Gastrocnemius medialis (tissue), 4 donors: ENCODE measurements at regions not wholly inside any gene's neighbourhood (a gene's known extent, or its start where the extent isn't known, plus 50 kb on each side); places are given as distances from the start of the nearest gene placed in this dataset.

Experiments
- ATAC-seq, 2 donors: fragments of 150-250 bp; one replicate each; pipeline ENCODE4 v1.9.1; 2016
- DNase-seq, 2 donors: peaks; one replicate each; pipeline ENCODE4 v3.0.0-alpha.2; 2019
- H3K27ac ChIP-seq, 4 donors: fragments of 200-600 bp; sonication (generic); 1 replicate in 1 of 4; 2 replicates in 3 of 4; pipeline ENCODE4 v1.5.1; 2016 to 2018; ENCODE audit warnings: mild to moderate bottlenecking in 2 of 4, moderate library complexity in 1 of 4
- H3K27me3 ChIP-seq, 3 donors: fragments of 200-600 bp; sonication (generic) in 2 of 3; 1 replicate in 1 of 3; 2 replicates in 2 of 3; pipeline versions ENCODE4 v1.5.1 to v1.6.0; 2016 to 2019; ENCODE audit warnings: mild to moderate bottlenecking in 1 of 3, moderate library complexity in 1 of 3
- H3K36me3 ChIP-seq, 2 donors: fragments of 200-600 bp; sonication (generic) in 1 of 2; one replicate each; pipeline ENCODE4 v1.5.1; 2017 to 2018
- H3K4me1 ChIP-seq, 2 donors: fragments of 200-600 bp; sonication (generic) in 1 of 2; one replicate each; pipeline ENCODE4 v1.5.1; 2016 to 2017; ENCODE audit warnings: mild to moderate bottlenecking in 2 of 2
- H3K4me3 ChIP-seq, 4 donors: fragments of 200-600 bp; sonication (generic) in 3 of 4; 1 replicate in 1 of 4; 2 replicates in 3 of 4; pipeline ENCODE4 v1.5.1; 2016 to 2019; ENCODE audit warnings: mild to moderate bottlenecking in 2 of 4
- H3K9me3 ChIP-seq, 3 donors: fragments of 200-600 bp; sonication (generic) in 2 of 3; 1 replicate in 1 of 3; 2 replicates in 2 of 3; pipeline ENCODE4 v1.5.1; 2016 to 2019
- POLR2A ChIP-seq, 2 donors: fragments of 450-650 bp; IDR thresholded peaks; one replicate each; pipeline ENCODE4 v1.6.1; 2017; ENCODE audit warnings: antibody characterized with exemption in 2 of 2, mild to moderate bottlenecking in 2 of 2, moderate library complexity in 2 of 2
- in situ Hi-C, 4 donors: fragments of 200-750 bp; cut with MboI; loops; one replicate each; pipeline versions ENCODE4 v1.15.0 to v1.8.0; 2017; ENCODE audit warnings: low sequenced_read_pairs in 4 of 4
- intact Hi-C: fragments of 100-400 bp; cut with DNase I; formaldehyde crosslinking; loops from one replicate; pipeline ENCODE4 v1.15.1; 2023; ENCODE audit warnings: low total_unique reads
- TF ChIP-seq, protein P1 (sequence below), 5 experiments: fragments of 450-650 bp in 3 of 5; fragments of 200-600 bp in 2 of 5; sonication (generic) in 2 of 5; IDR thresholded peaks in 4 of 5; conservative IDR thresholded peaks in 1 of 5; 1 replicate in 4 of 5; 2 replicates in 1 of 5; pipeline ENCODE4 v1.5.1; 2016 to 2019; ENCODE audit warnings: antibody characterized with exemption in 5 of 5, mild to moderate bottlenecking in 3 of 5, moderate library complexity in 3 of 5

DNA sequence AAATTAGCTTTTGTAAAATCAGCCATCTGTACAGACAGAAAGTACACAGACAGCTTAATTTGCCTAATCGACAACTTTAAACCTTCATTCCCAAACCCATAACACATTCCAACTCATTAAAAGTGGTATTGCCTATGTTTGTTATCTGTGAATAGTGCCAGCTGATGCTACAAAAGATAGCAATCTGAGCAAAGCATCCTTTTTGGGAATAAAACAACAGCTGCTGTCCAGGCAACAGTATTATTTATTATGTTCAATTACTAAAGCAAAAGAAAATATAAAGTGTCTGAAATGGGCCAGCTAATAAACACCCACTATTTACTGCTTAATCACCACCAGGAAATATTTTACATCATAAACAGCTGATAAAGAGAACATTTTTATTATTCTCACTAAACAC, 134.8 kb upstream of the ABI3BP start:
- ATAC-seq = no peak
- no peaks in the 10 kb centered on the region for H3K27me3 ChIP-seq
- H3K4me1 ChIP-seq = no peaks in the 10 kb centered on the region
- no peak for DNase-seq
- intact Hi-C loops = no loop called here
- no peak overlapping the region for H3K27ac ChIP-seq
- no peaks in the 10 kb centered on the region for H3K36me3 ChIP-seq
- TF ChIP-seq POLR2A (IDR thresholded peaks at IDR 0.05) = no peak
- TF ChIP-seq, protein P1, sequence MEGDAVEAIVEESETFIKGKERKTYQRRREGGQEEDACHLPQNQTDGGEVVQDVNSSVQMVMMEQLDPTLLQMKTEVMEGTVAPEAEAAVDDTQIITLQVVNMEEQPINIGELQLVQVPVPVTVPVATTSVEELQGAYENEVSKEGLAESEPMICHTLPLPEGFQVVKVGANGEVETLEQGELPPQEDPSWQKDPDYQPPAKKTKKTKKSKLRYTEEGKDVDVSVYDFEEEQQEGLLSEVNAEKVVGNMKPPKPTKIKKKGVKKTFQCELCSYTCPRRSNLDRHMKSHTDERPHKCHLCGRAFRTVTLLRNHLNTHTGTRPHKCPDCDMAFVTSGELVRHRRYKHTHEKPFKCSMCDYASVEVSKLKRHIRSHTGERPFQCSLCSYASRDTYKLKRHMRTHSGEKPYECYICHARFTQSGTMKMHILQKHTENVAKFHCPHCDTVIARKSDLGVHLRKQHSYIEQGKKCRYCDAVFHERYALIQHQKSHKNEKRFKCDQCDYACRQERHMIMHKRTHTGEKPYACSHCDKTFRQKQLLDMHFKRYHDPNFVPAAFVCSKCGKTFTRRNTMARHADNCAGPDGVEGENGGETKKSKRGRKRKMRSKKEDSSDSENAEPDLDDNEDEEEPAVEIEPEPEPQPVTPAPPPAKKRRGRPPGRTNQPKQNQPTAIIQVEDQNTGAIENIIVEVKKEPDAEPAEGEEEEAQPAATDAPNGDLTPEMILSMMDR (IDR thresholded peaks at IDR 0.05 in 4 of 5, conservative IDR thresholded peaks at IDR 0.05 in 1 of 5) = no peak
- in situ Hi-C loops = no loop called here
- no peaks in the 10 kb centered on the region for H3K9me3 ChIP-seq
- no peak overlapping the region for H3K4me3 ChIP-seq

DNA sequence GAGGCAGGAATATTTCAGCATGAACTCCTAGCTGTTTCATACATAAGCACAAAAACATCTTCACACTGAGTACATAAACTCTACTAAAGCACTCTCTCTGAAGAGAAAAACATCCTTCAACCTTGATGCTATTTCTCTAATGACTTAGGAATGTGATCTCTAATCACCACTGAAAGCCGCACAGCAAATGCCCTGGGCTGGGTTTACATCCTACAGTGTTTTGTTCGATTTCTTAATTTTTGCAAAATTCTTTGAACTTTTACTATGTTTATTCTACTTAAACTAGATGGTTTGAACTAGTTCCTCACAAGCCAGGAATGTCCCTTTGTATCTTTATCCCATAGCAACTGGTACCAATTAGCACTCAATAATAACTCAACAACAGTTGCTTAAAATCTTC, 130.9 kb upstream of the ABI3BP start:
- DNase-seq = no peak
- Histone ChIP-seq H3K36me3 (no peaks in the 10 kb centered on the region), H3K27me3 (no peaks in the 10 kb centered on the region), H3K4me1 (no peaks in the 10 kb centered on the region), H3K4me3 (no peak overlapping the region), H3K9me3 (no peaks in the 10 kb centered on the region), H3K27ac (no peak overlapping the region)
- intact Hi-C loops (no loop called here), in situ Hi-C loops (no loop called here)
- TF ChIP-seq, protein P1 (IDR thresholded peaks at IDR 0.05 in 4 of 5, conservative IDR thresholded peaks at IDR 0.05 in 1 of 5) = no peak
- TF ChIP-seq POLR2A (IDR thresholded peaks at IDR 0.05) = no peak
- ATAC-seq = no peak

DNA sequence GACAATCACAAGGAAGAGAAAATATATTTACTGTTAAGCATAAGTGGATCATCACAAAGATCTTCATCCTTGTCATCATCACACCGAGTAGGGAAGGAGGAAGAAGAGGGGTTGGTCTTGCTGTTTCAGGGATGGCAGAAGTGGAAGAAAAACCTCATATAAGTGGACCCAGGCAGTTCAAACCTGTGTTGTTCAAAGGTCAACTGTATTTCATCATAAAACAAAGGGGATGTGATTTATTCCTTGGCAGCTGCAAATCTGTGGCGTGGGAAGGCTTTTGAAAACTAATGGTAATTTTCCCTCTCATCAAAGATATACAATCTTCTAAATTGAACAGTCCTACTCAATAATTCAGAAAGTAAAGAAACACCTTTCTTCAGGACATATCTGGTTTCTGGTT, 129.9 kb upstream of the ABI3BP start:
- no peak overlapping the region for H3K4me3 ChIP-seq
- H3K27me3 ChIP-seq = no peaks in the 10 kb centered on the region
- in situ Hi-C loops = no loop called here
- intact Hi-C loops = no loop called here
- TF ChIP-seq, protein P1 (IDR thresholded peaks at IDR 0.05 in 4 of 5, conservative IDR thresholded peaks at IDR 0.05 in 1 of 5) = no peak
- no peak for TF ChIP-seq POLR2A (IDR thresholded peaks at IDR 0.05)
- no peaks in the 10 kb centered on the region for H3K36me3 ChIP-seq
- no peak overlapping the region for H3K27ac ChIP-seq
- no peaks in the 10 kb centered on the region for H3K4me1 ChIP-seq
- ATAC-seq (no peak), DNase-seq (no peak)
- no peaks in the 10 kb centered on the region for H3K9me3 ChIP-seq

DNA sequence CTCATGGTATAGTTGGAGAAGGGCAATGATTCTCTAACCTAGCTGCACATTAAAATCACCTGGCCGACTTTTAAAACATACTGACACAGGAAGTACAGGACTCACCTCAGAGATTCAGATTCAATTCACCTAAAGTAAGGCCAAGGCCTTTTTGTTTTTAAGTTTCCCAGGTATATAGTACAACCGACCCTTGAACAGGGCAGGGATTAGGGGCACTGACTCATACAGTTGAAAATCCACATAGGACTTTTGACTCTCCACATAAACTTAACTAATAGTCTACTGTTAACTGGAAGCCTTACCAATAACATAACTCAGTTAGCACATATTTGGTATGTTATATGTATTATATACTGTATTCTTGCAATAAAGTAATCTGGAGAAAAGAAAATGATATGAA, 129.5 kb upstream of the ABI3BP start:
- DNase-seq = no peak
- Histone ChIP-seq H3K4me1 (no peaks in the 10 kb centered on the region), H3K4me3 (no peak overlapping the region), H3K36me3 (no peaks in the 10 kb centered on the region), H3K27ac (no peak overlapping the region), H3K27me3 (no peaks in the 10 kb centered on the region), H3K9me3 (no peaks in the 10 kb centered on the region)
- ATAC-seq = no peak
- TF ChIP-seq, protein P1 (IDR thresholded peaks at IDR 0.05 in 4 of 5, conservative IDR thresholded peaks at IDR 0.05 in 1 of 5) = no peak
- intact Hi-C loops = no loop called here
- in situ Hi-C loops = no loop called here

DNA sequence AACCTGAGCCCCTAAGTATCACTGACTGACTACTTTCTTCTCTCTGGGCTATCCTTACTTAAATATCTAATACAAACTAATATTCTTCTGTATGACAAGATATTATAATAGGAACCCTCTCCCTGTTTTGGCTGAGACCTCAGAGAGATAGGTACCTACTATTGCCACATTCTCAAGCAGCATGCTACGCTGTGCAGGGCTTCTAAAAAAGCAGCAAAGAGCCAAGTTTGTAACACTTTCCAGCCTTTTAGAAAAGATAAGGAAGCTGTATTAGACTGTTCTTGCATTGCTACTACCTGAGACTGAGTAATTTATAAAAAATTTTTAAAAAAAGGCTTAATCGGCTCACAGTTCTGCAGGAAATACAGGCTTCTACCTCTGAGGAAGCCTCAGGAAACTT, 126.8 kb upstream of the ABI3BP start:
- no peak overlapping the region for H3K27ac ChIP-seq
- no peak for TF ChIP-seq POLR2A (IDR thresholded peaks at IDR 0.05)
- TF ChIP-seq, protein P1 (IDR thresholded peaks at IDR 0.05 in 4 of 5, conservative IDR thresholded peaks at IDR 0.05 in 1 of 5) = no peak
- no peaks in the 10 kb centered on the region for H3K4me1 ChIP-seq
- no peaks in the 10 kb centered on the region for H3K36me3 ChIP-seq
- ATAC-seq (no peak), DNase-seq (no peak)
- H3K27me3 ChIP-seq = no peaks in the 10 kb centered on the region
- H3K9me3 ChIP-seq = no peaks in the 10 kb centered on the region
- intact Hi-C loops (no loop called here), in situ Hi-C loops (no loop called here)
- H3K4me3 ChIP-seq = no peak overlapping the region
